HG02642 (cell line): ENCODE measurements at regions not wholly inside any gene's neighbourhood (a gene's known extent, or its start where the extent isn't known, plus 50 kb on each side); places are given as distances from the start of the nearest gene placed in this dataset.
"Not testable (repeated sequence)": the region's sequence is repeated elsewhere in the genome, so short reads cannot be mapped to it uniquely, and the experiment has no call there.

Source experiments
- ATAC-seq: cut with Tn5 transposase; IDR thresholded peaks from one replicate; pipeline ENCODE4 v1.9.1; 2021; ENCODE audit warnings: mild to moderate bottlenecking; ENCODE audit not compliant: unreplicated experiment, poor library complexity

- ATAC-seq = no peak
Observed at GRCh38 chr1:177650947-177651346, 318.9 kb downstream of the SEC16B start.

GRCh38 chr1:177648731-177649265, 321.1 kb downstream of the SEC16B start:
- no peak for ATAC-seq

- ATAC-seq = no peak
Observed at GRCh38 chr1:177648138-177648537, 321.7 kb downstream of the SEC16B start.

- ATAC-seq = no peak
Observed at GRCh38 chr1:177646757-177647730, 322.8 kb downstream of the SEC16B start.

GRCh38 chr1:177645491-177646190, 324.2 kb downstream of the SEC16B start:
- ATAC-seq = no peak

- ATAC-seq = no peak
Observed at GRCh38 chr1:177640687-177641086, 329.2 kb downstream of the SEC16B start.

GRCh38 chr1:177634151-177634550, 335.7 kb downstream of the SEC16B start:
- not testable (repeated sequence) for ATAC-seq

GRCh38 chr1:177632923-177633615, 336.8 kb downstream of the SEC16B start:
- ATAC-seq = no peak

GRCh38 chr1:177631770-177632169, 338.1 kb downstream of the SEC16B start:
- ATAC-seq = no peak

GRCh38 chr1:177629526-177629925, 340.3 kb downstream of the SEC16B start:
- ATAC-seq = no peak

GRCh38 chr1:177627148-177627910, 342.5 kb downstream of the SEC16B start:
- ATAC-seq = no peak

GRCh38 chr1:177620636-177621190, 349.1 kb downstream of the SEC16B start:
- no peak for ATAC-seq

- ATAC-seq = no peak
Observed at GRCh38 chr1:177615251-177615650, 354.6 kb downstream of the SEC16B start.

GRCh38 chr1:177611402-177611801, 358.5 kb downstream of the SEC16B start:
- ATAC-seq = no peak

- no peak for ATAC-seq
Observed at GRCh38 chr1:177609953-177610352, 359.9 kb downstream of the SEC16B start.

GRCh38 chr1:177600936-177601335, 368.9 kb downstream of the SEC16B start:
- ATAC-seq = no peak

GRCh38 chr1:177600321-177600720, 369.5 kb downstream of the SEC16B start:
- ATAC-seq = no peak

- no peak for ATAC-seq
Observed at GRCh38 chr1:177597393-177597792, 372.5 kb downstream of the SEC16B start.

- no peak for ATAC-seq
Observed at GRCh38 chr1:177596485-177596884, 373.4 kb downstream of the SEC16B start.
